ENCODE measurements at regions not wholly inside any gene's neighbourhood (a gene's known extent, or its start where the extent isn't known, plus 50 kb on each side); places are given as distances from the start of the nearest gene placed in this dataset.

- Histone ChIP-seq H4K20me1 (ENCODE audit: control insufficient read depth, insufficient read depth, low read depth, low read length) (no peaks in the 10 kb centered on the region), H3K4me1 (ENCODE audit: control insufficient read depth, low read length) (no peaks in the 10 kb centered on the region; the same call in 1 of the 2 replicates), H3K4me3 (ENCODE audit: low read length) (no peak overlapping the region), H3K36me3 (ENCODE audit: control insufficient read depth, low read length) (no peaks in the 10 kb centered on the region), H3K27ac (ENCODE audit: low read depth, low read length) (no peak overlapping the region), H3K27me3 (ENCODE audit: control insufficient read depth, low read length) (no peaks in the 10 kb centered on the region), H3K9me2 (replicated peaks; ENCODE audit: control insufficient read depth, low read length) (no peaks in the 10 kb centered on the region; the same call in 1 of the 2 replicates), H3F3A (ENCODE audit: control insufficient read depth, insufficient read depth) (no peaks in the 10 kb centered on the region), H3K4me2 (ENCODE audit: low read length) (no peak overlapping the region), H3K79me2 (ENCODE audit: control insufficient read depth, low read length) (no peaks in the 10 kb centered on the region), H3K9me3 (ENCODE audit: control insufficient read depth, insufficient read depth, low read length) (no peaks in the 10 kb centered on the region)
- TF ChIP-seq EZH2phosphoT487 (IDR thresholded peaks at IDR 0.05; ENCODE audit: borderline replicate concordance, low read length) (no peak), CTCF (IDR thresholded peaks at IDR 0.05; ENCODE audit: low read depth, low read length, poor library complexity, severe bottlenecking) (no peak)
Observed at GRCh38 chr16:64019339-64019738, 1102.5 kb downstream of the CDH11 start.

- Histone ChIP-seq H3K4me1 (ENCODE audit: control insufficient read depth, low read length) (no peaks in the 10 kb centered on the region; the same call in 1 of the 2 replicates), H3K79me2 (ENCODE audit: control insufficient read depth, low read length) (no peaks in the 10 kb centered on the region), H3K27ac (ENCODE audit: low read depth, low read length) (no peak overlapping the region), H4K20me1 (ENCODE audit: control insufficient read depth, insufficient read depth, low read depth, low read length) (no peaks in the 10 kb centered on the region), H3K4me2 (ENCODE audit: low read length) (no peak overlapping the region), H3K36me3 (ENCODE audit: control insufficient read depth, low read length) (no peaks in the 10 kb centered on the region), H3F3A (ENCODE audit: control insufficient read depth, insufficient read depth) (no peaks in the 10 kb centered on the region), H3K27me3 (ENCODE audit: control insufficient read depth, low read length) (no peaks in the 10 kb centered on the region), H3K9me3 (ENCODE audit: control insufficient read depth, insufficient read depth, low read length) (no peaks in the 10 kb centered on the region), H3K9me2 (replicated peaks; ENCODE audit: control insufficient read depth, low read length) (no peaks in the 10 kb centered on the region; the same call in 1 of the 2 replicates), H3K4me3 (ENCODE audit: low read length) (no peak overlapping the region)
- TF ChIP-seq EZH2phosphoT487 (IDR thresholded peaks at IDR 0.05; ENCODE audit: borderline replicate concordance, low read length) (no peak), CTCF (IDR thresholded peaks at IDR 0.05; ENCODE audit: low read depth, low read length, poor library complexity, severe bottlenecking) (no peak)
Observed at GRCh38 chr16:64017796-64018195, 1104.1 kb downstream of the CDH11 start.

GRCh38 chr16:64013856-64014255, 1108.0 kb downstream of the CDH11 start:
- Histone ChIP-seq H3K36me3 (ENCODE audit: control insufficient read depth, low read length) (no peaks in the 10 kb centered on the region), H3K4me2 (ENCODE audit: low read length) (no peak overlapping the region), H3K9me3 (ENCODE audit: control insufficient read depth, insufficient read depth, low read length) (no peaks in the 10 kb centered on the region), H3F3A (ENCODE audit: control insufficient read depth, insufficient read depth) (no peaks in the 10 kb centered on the region), H3K4me3 (ENCODE audit: low read length) (no peak overlapping the region), H3K27me3 (ENCODE audit: control insufficient read depth, low read length) (no peaks in the 10 kb centered on the region), H3K4me1 (ENCODE audit: control insufficient read depth, low read length) (no peaks in the 10 kb centered on the region; the same call in 1 of the 2 replicates), H4K20me1 (ENCODE audit: control insufficient read depth, insufficient read depth, low read depth, low read length) (no peaks in the 10 kb centered on the region), H3K9me2 (replicated peaks; ENCODE audit: control insufficient read depth, low read length) (no peaks in the 10 kb centered on the region), H3K27ac (ENCODE audit: low read depth, low read length) (no peak overlapping the region), H3K79me2 (ENCODE audit: control insufficient read depth, low read length) (no peaks in the 10 kb centered on the region)
- TF ChIP-seq EZH2phosphoT487 (IDR thresholded peaks at IDR 0.05; ENCODE audit: borderline replicate concordance, low read length) = no peak
- TF ChIP-seq CTCF (IDR thresholded peaks at IDR 0.05; ENCODE audit: low read depth, low read length, poor library complexity, severe bottlenecking) = no peak

Measured in DOHH2 (cell line).